SK-N-SH (cell line): ENCODE measurements at regions not wholly inside any gene's neighbourhood (a gene's known extent, or its start where the extent isn't known, plus 50 kb on each side); places are given as distances from the start of the nearest gene placed in this dataset.
A peak's percentile ranks its signal among the peaks of the same experiment; 100 is the strongest.

ENCODE experiments used
- CTCF ChIA-PET: fragments of 300-600, 350-600 bp; formaldehyde crosslinking; extraction: SDS; loops from one replicate; lab custom pipeline; 2021; lab: Yijun Ruan, JAX
- POLR2A ChIA-PET: fragments of 350-600 bp; sonication (Branson Sonifier 250); formaldehyde crosslinking; extraction: SDS; loops from one replicate; lab custom pipeline; 2020; ENCODE audit warnings: antibody characterized with exemption, inconsistent platforms; lab: Yijun Ruan, JAX
- DNase-seq: peaks from one replicate; pipeline ENCODE4 v3.0.0; 2012
- H2AFZ ChIP-seq: fragments of 200-600 bp; sonication (generic); 2 replicates; pipeline ENCODE4 v1.8.1; 2016; ENCODE audit warnings: antibody characterized with exemption, mild to moderate bottlenecking, low read depth
- H3F3A ChIP-seq: fragments of 200-600 bp; sonication (generic); replicated peaks from 2 replicates; pipeline ENCODE3; 2016; ENCODE audit warnings: antibody characterized with exemption, mild to moderate bottlenecking; ENCODE audit not compliant: insufficient read depth
- H3K27ac ChIP-seq, 2 experiments: fragments of 200-500 bp in 1 of 2; fragments of 200-600 bp in 1 of 2; sonication (Bioruptor generic) in 1 of 2; sonication (generic), shearing (Covaris generic) in 1 of 2; 2 replicates each; pipeline versions ENCODE4 v1.5.1 to v1.6.1; 2014 to 2016; ENCODE audit warnings: low read depth in 2 of 2, inconsistent platforms in 1 of 2, low read length in 1 of 2, mild to moderate bottlenecking in 1 of 2, mixed read lengths in 1 of 2
- H3K27me3 ChIP-seq: fragments of 200-600 bp; sonication (generic), shearing (Covaris generic); 2 replicates; pipeline ENCODE4 v1.6.1; 2016; ENCODE audit warnings: mixed run types; ENCODE audit not compliant: insufficient read depth
- H3K36me3 ChIP-seq, 2 experiments: fragments of 200-500 bp in 1 of 2; fragments of 200-600 bp in 1 of 2; sonication (Bioruptor generic) in 1 of 2; sonication (generic) in 1 of 2; replicated peaks in 1 of 2; 2 replicates each; pipeline versions ENCODE3 to v1.5.1; 2014 to 2016; ENCODE audit warnings: low read length in 1 of 2, mild to moderate bottlenecking in 1 of 2; ENCODE audit not compliant: insufficient read depth in 2 of 2, control insufficient read depth in 1 of 2
- H3K4me1 ChIP-seq, 2 experiments: fragments of 200-500 bp in 1 of 2; fragments of 200-600 bp in 1 of 2; sonication (Bioruptor generic) in 1 of 2; sonication (generic), shearing (Covaris generic) in 1 of 2; 2 replicates each; pipeline versions ENCODE4 v1.5.1 to v1.6.1; 2014 to 2016; ENCODE audit warnings: low read depth in 1 of 2, low read length in 1 of 2, mixed run types in 1 of 2; ENCODE audit not compliant: insufficient read depth in 2 of 2, control insufficient read depth in 1 of 2
- H3K4me2 ChIP-seq: fragments of 200-600 bp; sonication (generic), shearing (Covaris generic); 2 replicates; pipeline ENCODE4 v1.6.1; 2017; ENCODE audit warnings: mixed run types
- H3K4me3 ChIP-seq, 2 experiments: fragments of 200-500 bp in 1 of 2; fragments of 200-600 bp in 1 of 2; sonication (Bioruptor generic) in 1 of 2; sonication (generic), shearing (Covaris generic) in 1 of 2; 2 replicates each; pipeline versions ENCODE4 v1.5.1 to v1.8.1; 2014 to 2016; ENCODE audit warnings: low read depth in 2 of 2, inconsistent platforms in 1 of 2, low read length in 1 of 2, mild to moderate bottlenecking in 1 of 2, mixed read lengths in 1 of 2, moderate library complexity in 1 of 2
- H3K79me2 ChIP-seq: fragments of 200-600 bp; sonication (generic); 2 replicates; pipeline ENCODE4 v1.8.1; 2017; ENCODE audit warnings: mild to moderate bottlenecking; ENCODE audit not compliant: insufficient read depth
- H3K9ac ChIP-seq: fragments of 200-600 bp; sonication (generic); 2 replicates; pipeline ENCODE4 v1.6.1; 2017; ENCODE audit warnings: mixed run types
- H3K9me2 ChIP-seq: fragments of 200-600 bp; sonication (generic); 2 replicates; pipeline ENCODE4 v1.6.1; 2017; ENCODE audit warnings: mixed run types
- H3K9me3 ChIP-seq: fragments of 200-600 bp; sonication (generic); 2 replicates; pipeline ENCODE4 v1.6.1; 2017; ENCODE audit warnings: mixed run types, mild to moderate bottlenecking, moderate library complexity
- H4K20me1 ChIP-seq: fragments of 200-600 bp; sonication (generic); 2 replicates; pipeline ENCODE4 v1.6.1; 2017; ENCODE audit warnings: mild to moderate bottlenecking, mixed run types; ENCODE audit not compliant: insufficient read depth
- EP300 ChIP-seq, 2 experiments: IDR thresholded peaks; 2 replicates each; pipeline versions ENCODE4 v1.4.0 to v1.6.1; 2012; ENCODE audit warnings: borderline replicate concordance in 1 of 2, low read depth in 1 of 2, low read length in 1 of 2
- FOXJ3 ChIP-seq: sonication (generic); formaldehyde crosslinking; IDR thresholded peaks from 2 replicates; pipeline ENCODE4 v1.5.1; 2020; ENCODE audit warnings: mild to moderate bottlenecking, missing genetic modification reagents
- FOXM1 ChIP-seq: IDR thresholded peaks from 2 replicates; pipeline ENCODE4 v1.4.0; 2012; ENCODE audit warnings: low read depth, mild to moderate bottlenecking
- MEF2A ChIP-seq: IDR thresholded peaks from 2 replicates; pipeline ENCODE4 v1.4.0; 2012; ENCODE audit warnings: low read depth, borderline replicate concordance
- NRF1 ChIP-seq: IDR thresholded peaks from 2 replicates; pipeline ENCODE4 v1.6.1; 2012; ENCODE audit warnings: low read depth, mild to moderate bottlenecking, low read length
- RAD21 ChIP-seq: IDR thresholded peaks from 2 replicates; pipeline ENCODE4 v1.6.1; 2012; ENCODE audit warnings: mild to moderate bottlenecking, low read length
- RCOR1 ChIP-seq: fragments of 150-350 bp; IDR thresholded peaks from 2 replicates; pipeline ENCODE4 v1.6.1; 2017; ENCODE audit warnings: antibody characterized with exemption, low read length
- SIN3A ChIP-seq: IDR thresholded peaks from 2 replicates; pipeline ENCODE4 v1.6.1; 2012; ENCODE audit warnings: low read depth, mild to moderate bottlenecking, low read length, moderate library complexity, borderline replicate concordance
- SMC3 ChIP-seq: IDR thresholded peaks from 2 replicates; pipeline ENCODE4 v1.6.1; 2012; ENCODE audit warnings: low read depth, low read length, improper control_type of control experiment
- WGBS: methylation state at CpG from one replicate; pipeline ENCODE4 v1.1.6; 2017; ENCODE audit warnings: low lambda C conversion rate; 5-methylcytosine and 5-hydroxymethylcytosine counted together
- TF ChIP-seq, protein P1 (sequence below): IDR thresholded peaks from 2 replicates; pipeline ENCODE4 v1.4.0; 2012; ENCODE audit warnings: low read depth, borderline replicate concordance
- TF ChIP-seq, protein P2 (sequence below): IDR thresholded peaks from 2 replicates; pipeline ENCODE4 v1.4.0; 2012; ENCODE audit warnings: low read depth

DNA sequence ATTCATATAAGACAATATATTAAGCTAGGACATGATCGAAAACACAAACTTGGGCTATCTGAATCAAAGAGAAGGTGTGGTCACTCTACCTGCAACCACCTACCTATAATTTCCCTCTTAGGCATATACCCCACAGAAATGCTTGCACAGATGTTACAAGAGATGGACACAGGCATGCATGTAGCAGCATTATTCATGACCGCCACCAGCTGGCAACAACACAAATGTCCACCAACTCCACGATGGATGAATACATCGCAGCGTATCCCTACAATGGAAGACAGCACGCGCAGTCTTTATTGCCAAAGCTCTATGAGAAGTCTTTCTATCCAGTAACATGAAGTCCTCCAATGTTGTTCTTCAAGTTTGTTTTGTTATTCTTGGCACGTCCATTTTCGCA lies 90.8 kb downstream of the ARL4C start:
- Histone ChIP-seq H3K27ac (no peak overlapping the region), H3K36me3 (no peaks in the 10 kb centered on the region), H2AFZ (no peak overlapping the region), H3K79me2 (no peaks in the 10 kb centered on the region), H3K9ac (no peak overlapping the region), H4K20me1 (no peaks in the 10 kb centered on the region), H3F3A (no peaks in the 10 kb centered on the region), H3K9me2 (no peaks in the 10 kb centered on the region), H3K4me2 (no peak overlapping the region), H3K27me3 (no peaks in the 10 kb centered on the region), H3K9me3 (no peaks in the 10 kb centered on the region), H3K4me3 (no peak overlapping the region), H3K4me1 (no peaks in the 10 kb centered on the region)
- TF ChIP-seq, protein P1, sequence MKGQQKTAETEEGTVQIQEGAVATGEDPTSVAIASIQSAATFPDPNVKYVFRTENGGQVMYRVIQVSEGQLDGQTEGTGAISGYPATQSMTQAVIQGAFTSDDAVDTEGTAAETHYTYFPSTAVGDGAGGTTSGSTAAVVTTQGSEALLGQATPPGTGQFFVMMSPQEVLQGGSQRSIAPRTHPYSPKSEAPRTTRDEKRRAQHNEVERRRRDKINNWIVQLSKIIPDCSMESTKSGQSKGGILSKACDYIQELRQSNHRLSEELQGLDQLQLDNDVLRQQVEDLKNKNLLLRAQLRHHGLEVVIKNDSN: no peak
- peak; percentile 73 for TF ChIP-seq RAD21
- peak; percentile 54; the same call in 1 of the 2 replicates for TF ChIP-seq SMC3
- POLR2A ChIA-PET: no interaction called here
- 82% methylated on average over 9 of the region's 9 CpGs for WGBS
- DNase-seq: no peak
- CTCF ChIA-PET: interaction anchor here (0.6 to 3.3 kb wide), 10 partner anchors 10 to 711 kb away, joined by 3 to 13 read pairs (median 3); no protein-coding TSS in a partner anchor

DNA sequence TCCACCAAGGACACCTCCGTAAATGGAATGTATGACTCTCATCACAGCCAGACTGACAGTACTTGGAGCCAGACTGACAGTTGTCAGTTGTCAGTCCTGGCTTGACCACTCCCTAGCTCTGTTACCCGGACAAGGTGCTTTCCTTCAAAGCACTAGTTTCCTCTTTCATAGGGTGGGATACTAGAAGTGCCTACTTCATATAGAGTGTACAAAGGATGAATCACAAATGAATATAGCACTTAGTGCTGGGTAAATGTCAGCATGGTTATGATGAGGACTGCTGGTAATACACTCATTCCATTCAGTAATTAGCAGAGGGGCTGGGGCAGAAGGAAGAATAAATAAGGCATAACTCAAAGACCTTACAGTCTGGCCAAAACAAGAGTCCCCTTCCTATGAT lies 91.4 kb downstream of the ARL4C start:
- DNase-seq: no peak
- no peak overlapping the region for H3K9ac ChIP-seq
- no peaks in the 10 kb centered on the region for H3K36me3 ChIP-seq
- H4K20me1 ChIP-seq: no peaks in the 10 kb centered on the region
- ChIA-PET POLR2A (no interaction called here), CTCF (interaction anchor here (0.6 to 3.3 kb wide), 11 partner anchors 9 to 711 kb away, joined by 3 to 13 read pairs (median 3); no protein-coding TSS in a partner anchor)
- no peak overlapping the region for H2AFZ ChIP-seq
- H3K27ac ChIP-seq: no peak overlapping the region
- H3K4me1 ChIP-seq: no peaks in the 10 kb centered on the region
- WGBS: 89% methylated on average over 1 of the region's 2 CpGs
- H3K9me2 ChIP-seq: no peaks in the 10 kb centered on the region
- no peaks in the 10 kb centered on the region for H3K27me3 ChIP-seq
- H3K9me3 ChIP-seq: no peaks in the 10 kb centered on the region
- no peak overlapping the region for H3K4me2 ChIP-seq
- TF ChIP-seq NRF1: no peak
- TF ChIP-seq, protein P2, sequence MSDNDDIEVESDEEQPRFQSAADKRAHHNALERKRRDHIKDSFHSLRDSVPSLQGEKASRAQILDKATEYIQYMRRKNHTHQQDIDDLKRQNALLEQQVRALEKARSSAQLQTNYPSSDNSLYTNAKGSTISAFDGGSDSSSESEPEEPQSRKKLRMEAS: no peak
- TF ChIP-seq SMC3: no peak
- no peak for TF ChIP-seq FOXJ3 (CRISPR knock-in tag)
- TF ChIP-seq, protein P1: no peak
- TF ChIP-seq MEF2A: no peak
- TF ChIP-seq FOXM1: no peak
- TF ChIP-seq RCOR1: no peak
- H3K79me2 ChIP-seq: no peaks in the 10 kb centered on the region
- no peaks in the 10 kb centered on the region for H3F3A ChIP-seq
- H3K4me3 ChIP-seq: no peak overlapping the region

DNA sequence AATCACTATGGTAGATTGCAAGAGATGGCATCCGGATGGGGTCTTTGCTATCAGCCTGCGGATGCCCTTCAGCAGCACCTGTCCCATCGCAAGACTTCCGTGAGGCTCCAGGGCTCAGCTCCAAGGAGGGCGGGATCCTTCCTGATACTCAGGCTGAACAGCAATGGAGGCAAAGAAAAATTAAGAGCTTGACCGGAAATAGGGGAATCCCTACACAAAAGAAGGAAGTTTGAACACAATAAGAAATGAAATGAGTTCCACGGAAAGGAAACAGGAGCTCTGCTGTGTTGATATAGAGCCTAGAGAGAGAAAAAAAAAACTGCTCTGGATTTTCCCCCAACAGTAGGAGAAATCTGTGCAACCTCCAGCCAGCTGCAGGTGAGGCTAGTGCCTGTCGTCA lies 91.9 kb downstream of the ARL4C start:
- Histone ChIP-seq H3K79me2 (no peaks in the 10 kb centered on the region), H3F3A (no peaks in the 10 kb centered on the region), H3K9me2 (no peaks in the 10 kb centered on the region), H3K4me3 (no peak overlapping the region), H3K27ac (no peak overlapping the region), H3K27me3 (no peaks in the 10 kb centered on the region), H3K4me2 (no peak overlapping the region), H4K20me1 (no peaks in the 10 kb centered on the region), H2AFZ (no peak overlapping the region), H3K4me1 (no peaks in the 10 kb centered on the region), H3K9me3 (no peaks in the 10 kb centered on the region), H3K9ac (no peak overlapping the region), H3K36me3 (no peaks in the 10 kb centered on the region)
- WGBS: 85% methylated on average over 8 of the region's 8 CpGs
- ChIA-PET POLR2A (no interaction called here), CTCF (interaction anchor here (0.6 to 3.3 kb wide), 7 partner anchors 8 to 314 kb away, joined by 3 to 13 read pairs (median 3); no protein-coding TSS in a partner anchor)
- TF ChIP-seq EP300 (IDR thresholded peaks at IDR 0.05; ENCODE audit: borderline replicate concordance in 1 of 2, low read depth in 1 of 2, low read length in 1 of 2) (no peak), FOXJ3 (CRISPR knock-in tag) (no peak), SIN3A (no peak)
- TF ChIP-seq, protein P1: no peak
- no peak for DNase-seq
